SK-N-SH (cell line): ENCODE measurements at regions not wholly inside any gene's neighbourhood (a gene's known extent, or its start where the extent isn't known, plus 50 kb on each side); places are given as distances from the start of the nearest gene placed in this dataset.

Experiments used
- ELF1 ChIP-seq: IDR thresholded peaks from 2 replicates; pipeline ENCODE4 v1.4.0; 2012
- FOSL2 ChIP-seq: IDR thresholded peaks from 2 replicates; pipeline ENCODE4 v1.4.0; 2012; ENCODE audit warnings: low read depth, mild to moderate bottlenecking, moderate library complexity, borderline replicate concordance
- FOXJ3 ChIP-seq: sonication (generic); formaldehyde crosslinking; IDR thresholded peaks from 2 replicates; pipeline ENCODE4 v1.5.1; 2020; ENCODE audit warnings: mild to moderate bottlenecking, missing genetic modification reagents
- MEF2A ChIP-seq: IDR thresholded peaks from 2 replicates; pipeline ENCODE4 v1.4.0; 2012; ENCODE audit warnings: low read depth, borderline replicate concordance
- NRF1 ChIP-seq: IDR thresholded peaks from 2 replicates; pipeline ENCODE4 v1.6.1; 2012; ENCODE audit warnings: low read depth, mild to moderate bottlenecking, low read length
- POLR2AphosphoS5 ChIP-seq: IDR thresholded peaks from 2 replicates; pipeline ENCODE4 v1.6.1; 2012; ENCODE audit warnings: low read depth, low read length
- RAD21 ChIP-seq: IDR thresholded peaks from 2 replicates; pipeline ENCODE4 v1.6.1; 2012; ENCODE audit warnings: mild to moderate bottlenecking, low read length
- SMC3 ChIP-seq: IDR thresholded peaks from 2 replicates; pipeline ENCODE4 v1.6.1; 2012; ENCODE audit warnings: low read depth, low read length, improper control_type of control experiment
- TAF1 ChIP-seq: IDR thresholded peaks from 2 replicates; pipeline ENCODE4 v1.6.1; 2012; ENCODE audit warnings: low read depth, mild to moderate bottlenecking, low read length, moderate library complexity, borderline replicate concordance
- TCF12 ChIP-seq: IDR thresholded peaks from 2 replicates; pipeline ENCODE4 v1.4.0; 2012
- USF1 ChIP-seq: IDR thresholded peaks from 2 replicates; pipeline ENCODE4 v1.4.0; 2012; ENCODE audit warnings: low read depth, borderline replicate concordance
- USF2 ChIP-seq: fragments of 150-350 bp; IDR thresholded peaks from 2 replicates; pipeline ENCODE4 v1.6.1; 2017; ENCODE audit warnings: antibody characterized with exemption, low read length, low read depth, borderline replicate concordance
- TF ChIP-seq, protein P1 (sequence below): fragments of 200-600 bp; sonication (generic); IDR thresholded peaks from 2 replicates; pipeline ENCODE4 v1.6.1; 2017; ENCODE audit warnings: antibody characterized with exemption, mild to moderate bottlenecking, moderate library complexity
- TF ChIP-seq, protein P2 (sequence below): IDR thresholded peaks from 2 replicates; pipeline ENCODE4 v1.6.1; 2012; ENCODE audit warnings: mild to moderate bottlenecking, low read depth, low read length, moderate library complexity

- TF ChIP-seq FOXJ3 (CRISPR knock-in tag) (no peak), RAD21 (no peak), TCF12 (no peak), SMC3 (no peak), USF2 (no peak), USF1 (no peak), ELF1 (no peak), MEF2A (no peak), TAF1 (no peak), FOSL2 (no peak), POLR2AphosphoS5 (no peak), NRF1 (no peak)
- TF ChIP-seq, protein P1, sequence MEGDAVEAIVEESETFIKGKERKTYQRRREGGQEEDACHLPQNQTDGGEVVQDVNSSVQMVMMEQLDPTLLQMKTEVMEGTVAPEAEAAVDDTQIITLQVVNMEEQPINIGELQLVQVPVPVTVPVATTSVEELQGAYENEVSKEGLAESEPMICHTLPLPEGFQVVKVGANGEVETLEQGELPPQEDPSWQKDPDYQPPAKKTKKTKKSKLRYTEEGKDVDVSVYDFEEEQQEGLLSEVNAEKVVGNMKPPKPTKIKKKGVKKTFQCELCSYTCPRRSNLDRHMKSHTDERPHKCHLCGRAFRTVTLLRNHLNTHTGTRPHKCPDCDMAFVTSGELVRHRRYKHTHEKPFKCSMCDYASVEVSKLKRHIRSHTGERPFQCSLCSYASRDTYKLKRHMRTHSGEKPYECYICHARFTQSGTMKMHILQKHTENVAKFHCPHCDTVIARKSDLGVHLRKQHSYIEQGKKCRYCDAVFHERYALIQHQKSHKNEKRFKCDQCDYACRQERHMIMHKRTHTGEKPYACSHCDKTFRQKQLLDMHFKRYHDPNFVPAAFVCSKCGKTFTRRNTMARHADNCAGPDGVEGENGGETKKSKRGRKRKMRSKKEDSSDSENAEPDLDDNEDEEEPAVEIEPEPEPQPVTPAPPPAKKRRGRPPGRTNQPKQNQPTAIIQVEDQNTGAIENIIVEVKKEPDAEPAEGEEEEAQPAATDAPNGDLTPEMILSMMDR, result no peak
- TF ChIP-seq, protein P2, sequence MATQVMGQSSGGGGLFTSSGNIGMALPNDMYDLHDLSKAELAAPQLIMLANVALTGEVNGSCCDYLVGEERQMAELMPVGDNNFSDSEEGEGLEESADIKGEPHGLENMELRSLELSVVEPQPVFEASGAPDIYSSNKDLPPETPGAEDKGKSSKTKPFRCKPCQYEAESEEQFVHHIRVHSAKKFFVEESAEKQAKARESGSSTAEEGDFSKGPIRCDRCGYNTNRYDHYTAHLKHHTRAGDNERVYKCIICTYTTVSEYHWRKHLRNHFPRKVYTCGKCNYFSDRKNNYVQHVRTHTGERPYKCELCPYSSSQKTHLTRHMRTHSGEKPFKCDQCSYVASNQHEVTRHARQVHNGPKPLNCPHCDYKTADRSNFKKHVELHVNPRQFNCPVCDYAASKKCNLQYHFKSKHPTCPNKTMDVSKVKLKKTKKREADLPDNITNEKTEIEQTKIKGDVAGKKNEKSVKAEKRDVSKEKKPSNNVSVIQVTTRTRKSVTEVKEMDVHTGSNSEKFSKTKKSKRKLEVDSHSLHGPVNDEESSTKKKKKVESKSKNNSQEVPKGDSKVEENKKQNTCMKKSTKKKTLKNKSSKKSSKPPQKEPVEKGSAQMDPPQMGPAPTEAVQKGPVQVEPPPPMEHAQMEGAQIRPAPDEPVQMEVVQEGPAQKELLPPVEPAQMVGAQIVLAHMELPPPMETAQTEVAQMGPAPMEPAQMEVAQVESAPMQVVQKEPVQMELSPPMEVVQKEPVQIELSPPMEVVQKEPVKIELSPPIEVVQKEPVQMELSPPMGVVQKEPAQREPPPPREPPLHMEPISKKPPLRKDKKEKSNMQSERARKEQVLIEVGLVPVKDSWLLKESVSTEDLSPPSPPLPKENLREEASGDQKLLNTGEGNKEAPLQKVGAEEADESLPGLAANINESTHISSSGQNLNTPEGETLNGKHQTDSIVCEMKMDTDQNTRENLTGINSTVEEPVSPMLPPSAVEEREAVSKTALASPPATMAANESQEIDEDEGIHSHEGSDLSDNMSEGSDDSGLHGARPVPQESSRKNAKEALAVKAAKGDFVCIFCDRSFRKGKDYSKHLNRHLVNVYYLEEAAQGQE, result no peak
Measured at GRCh38 chr1:218495931-218496330, 150.8 kb downstream of the TGFB2 start.
